ENCODE measurements at regions not wholly inside any gene's neighbourhood (a gene's known extent, or its start where the extent isn't known, plus 50 kb on each side); places are given as distances from the start of the nearest gene placed in this dataset.

- Mint-ChIP-seq H3K4me1 (no peaks in the 10 kb centered on the region), H3K9me3 (no peaks in the 10 kb centered on the region), H3K27me3 (ENCODE audit: insufficient read depth) (no peaks in the 10 kb centered on the region), H3K4me3 (no peak overlapping the region), H3K27ac (no peak overlapping the region), H3K36me3 (ENCODE audit: low read depth) (no peaks in the 10 kb centered on the region)
- Histone ChIP-seq H3K27ac (ENCODE audit: low read depth, low read length) (no peak overlapping the region), H3K9ac (ENCODE audit: extremely low read depth, low read length, poor library complexity, severe bottlenecking) (no peak overlapping the region), H3K4me3 (ENCODE audit: low read length) (no peak overlapping the region), H3K36me3 (ENCODE audit: control insufficient read depth, insufficient read depth, low read length) (no peaks in the 10 kb centered on the region), H3K27me3 (ENCODE audit: control insufficient read depth, insufficient read depth, low read length, poor library complexity, severe bottlenecking) (no peaks in the 10 kb centered on the region), H3K9me3 (ENCODE audit: control insufficient read depth, low read length) (no peaks in the 10 kb centered on the region), H3K4me1 (ENCODE audit: control insufficient read depth, insufficient read depth, low read length) (no peaks in the 10 kb centered on the region)
- TF ChIP-seq CTCF (conservative IDR thresholded peaks at IDR 0.05), result no peak
- 83 to 95% methylated on average over 1 to 4 of the region's 4 CpGs for WGBS, 2 experiments (ENCODE audit: insufficient coverage in 1 of 2, insufficient read length in 1 of 2)
- DNase-seq, result no peak
Measured at GRCh38 chr1:78762113-78762512, 112.5 kb downstream of the IFI44 start.

DNA sequence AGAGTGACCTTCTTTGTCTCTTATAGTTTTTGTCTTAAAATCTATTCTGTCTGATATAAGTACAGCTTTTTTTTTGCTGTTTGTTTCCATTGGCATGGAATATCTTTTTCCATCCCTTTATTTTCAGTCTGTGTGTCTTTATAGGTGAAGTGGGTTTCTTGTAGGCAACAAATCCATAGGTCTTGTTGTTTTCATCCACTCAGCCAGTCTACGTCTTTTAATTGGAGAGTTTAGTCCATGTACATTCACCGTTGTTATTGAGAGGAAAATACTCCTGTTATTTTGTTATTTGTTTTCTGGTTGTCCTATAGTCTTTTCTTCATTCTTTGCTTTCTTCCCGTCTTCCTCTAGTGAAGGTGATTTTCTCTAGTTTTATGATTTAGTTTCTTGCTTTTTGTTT, 115.9 kb downstream of the IFI44 start:
- H3K9me3 Mint-ChIP-seq, result no peaks in the 10 kb centered on the region
- Histone ChIP-seq H3K9ac (ENCODE audit: extremely low read depth, low read length, poor library complexity, severe bottlenecking) (no peak overlapping the region), H3K9me3 (ENCODE audit: control insufficient read depth, low read length) (no peaks in the 10 kb centered on the region), H3K4me3 (ENCODE audit: low read length) (no peak overlapping the region), H3K36me3 (ENCODE audit: control insufficient read depth, insufficient read depth, low read length) (no peaks in the 10 kb centered on the region), H3K27me3 (ENCODE audit: control insufficient read depth, insufficient read depth, low read length, poor library complexity, severe bottlenecking) (no peaks in the 10 kb centered on the region), H3K4me1 (ENCODE audit: control insufficient read depth, insufficient read depth, low read length) (no peaks in the 10 kb centered on the region), H3K27ac (ENCODE audit: low read depth, low read length) (no peak overlapping the region)
- WGBS, 2 experiments (ENCODE audit: insufficient coverage in 1 of 2, insufficient read length in 1 of 2), result 96% methylated on average over 3 of the region's 3 CpGs; no CpG with 5 or more reads in 1 of the 2 experiments
- no peak for TF ChIP-seq CTCF (conservative IDR thresholded peaks at IDR 0.05)
- H3K4me3 Mint-ChIP-seq, result no peak overlapping the region
- no peaks in the 10 kb centered on the region for H3K36me3 Mint-ChIP-seq (ENCODE audit: low read depth)
- no peaks in the 10 kb centered on the region for H3K4me1 Mint-ChIP-seq
- H3K27ac Mint-ChIP-seq, result no peak overlapping the region
- no peaks in the 10 kb centered on the region for H3K27me3 Mint-ChIP-seq (ENCODE audit: insufficient read depth)
- no peak for DNase-seq

DNA sequence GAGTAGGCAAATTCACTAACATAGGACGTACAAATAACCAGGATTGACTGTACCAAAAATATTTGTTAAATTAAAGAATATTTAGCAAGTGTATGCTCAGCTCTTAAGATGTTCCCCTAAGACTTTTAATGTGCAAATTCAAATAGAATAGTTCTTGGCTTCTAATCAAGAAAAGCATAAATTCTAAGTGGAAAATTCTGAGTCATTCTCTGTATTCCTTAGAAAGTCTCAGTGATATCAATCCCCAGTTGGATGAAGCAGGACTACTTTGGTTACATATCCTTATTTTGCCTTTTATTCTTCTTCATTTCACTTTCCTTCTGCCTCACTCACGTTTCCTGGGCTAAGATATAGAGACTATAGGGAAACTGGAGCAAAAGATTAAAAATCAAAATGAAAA, 130.2 kb downstream of the IFI44 start:
- H3K4me1 Mint-ChIP-seq, result no peaks in the 10 kb centered on the region
- H3K27ac Mint-ChIP-seq, result no peak overlapping the region
- H3K27me3 Mint-ChIP-seq (ENCODE audit: insufficient read depth), result no peaks in the 10 kb centered on the region
- H3K36me3 ChIP-seq (ENCODE audit: control insufficient read depth, insufficient read depth, low read length), result no peaks in the 10 kb centered on the region
- no peak overlapping the region for H3K4me3 ChIP-seq (ENCODE audit: low read length)
- H3K27ac ChIP-seq (ENCODE audit: low read depth, low read length), result no peak overlapping the region
- no peak for DNase-seq
- no peaks in the 10 kb centered on the region for H3K4me1 ChIP-seq (ENCODE audit: control insufficient read depth, insufficient read depth, low read length)
- 89% methylated on average over 1 of the region's 2 CpGs; no CpG with 5 or more reads in 1 of the 2 experiments for WGBS, 2 experiments (ENCODE audit: insufficient coverage in 1 of 2, insufficient read length in 1 of 2)
- H3K36me3 Mint-ChIP-seq (ENCODE audit: low read depth), result no peaks in the 10 kb centered on the region
- no peaks in the 10 kb centered on the region for H3K9me3 ChIP-seq (ENCODE audit: control insufficient read depth, low read length)
- H3K9me3 Mint-ChIP-seq, result no peaks in the 10 kb centered on the region
- H3K9ac ChIP-seq (ENCODE audit: extremely low read depth, low read length, poor library complexity, severe bottlenecking), result no peak overlapping the region
- H3K27me3 ChIP-seq (ENCODE audit: control insufficient read depth, insufficient read depth, low read length, poor library complexity, severe bottlenecking), result no peaks in the 10 kb centered on the region
- TF ChIP-seq CTCF (conservative IDR thresholded peaks at IDR 0.05), result no peak
- no peak overlapping the region for H3K4me3 Mint-ChIP-seq

Data from endodermal cell (in vitro differentiated cells).